ENCODE measurements at regions not wholly inside any gene's neighbourhood (a gene's known extent, or its start where the extent isn't known, plus 50 kb on each side); places are given as distances from the start of the nearest gene placed in this dataset.

DNA sequence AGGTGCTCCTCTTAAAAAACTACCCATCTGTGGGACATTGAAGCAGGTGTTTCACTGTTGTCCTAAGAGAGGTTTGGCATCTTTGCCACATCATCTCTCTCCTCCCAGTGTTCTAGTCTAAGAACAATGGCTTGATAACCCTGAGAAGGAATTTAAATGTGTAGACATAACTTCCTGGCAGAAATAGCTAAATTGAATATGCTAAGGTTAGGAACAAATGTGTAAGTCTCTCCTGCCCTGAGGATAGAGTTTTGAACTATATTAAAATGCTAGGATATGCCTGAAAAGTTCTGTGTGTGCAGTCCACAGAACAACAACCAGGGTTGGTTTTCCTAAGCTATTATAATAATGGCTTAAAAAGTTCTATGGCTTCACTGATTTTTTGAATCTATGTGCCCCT, 106.6 kb downstream of the LRRC70 start:
- H3K4me1 ChIP-seq = no peaks in the 10 kb centered on the region
- H3K9me3 ChIP-seq = no peaks in the 10 kb centered on the region
- H3K4me3 ChIP-seq = no peak overlapping the region
- H3K27me3 ChIP-seq = no peaks in the 10 kb centered on the region
- TF ChIP-seq CTCF (IDR thresholded peaks at IDR 0.05) = no peak
- no peak overlapping the region for H3K27ac ChIP-seq
- H3K36me3 ChIP-seq = no peaks in the 10 kb centered on the region
- DNase-seq = no peak
- intact Hi-C loops (cut with DNase I) = no loop called here
- H3K9ac ChIP-seq (ENCODE audit: low read depth in 2 of 2, low read length in 2 of 2) = no peak overlapping the region

GRCh38 chr5:62684310-62684709, 105.7 kb downstream of the LRRC70 start:
- intact Hi-C loops (cut with DNase I) = no loop called here

GRCh38 chr5:62682059-62682458, 103.4 kb downstream of the LRRC70 start:
- DNase-seq = no peak

More at GRCh38 chr5:62684310-62684709, 105.7 kb downstream of the LRRC70 start:
- no peak overlapping the region for H3K4me3 ChIP-seq
- H3K9ac ChIP-seq (ENCODE audit: low read depth in 2 of 2, low read length in 2 of 2) = no peak overlapping the region
- no peak overlapping the region for H3K27ac ChIP-seq
- H3K27me3 ChIP-seq = no peaks in the 10 kb centered on the region
- no peak for DNase-seq
- H3K36me3 ChIP-seq = no peaks in the 10 kb centered on the region
- H3K4me1 ChIP-seq = no peaks in the 10 kb centered on the region
- no peaks in the 10 kb centered on the region for H3K9me3 ChIP-seq
- no peak for TF ChIP-seq CTCF (IDR thresholded peaks at IDR 0.05)

GRCh38 chr5:62681117-62681850, 102.7 kb downstream of the LRRC70 start:
- no peaks in the 10 kb centered on the region for H3K27me3 ChIP-seq
- H3K27ac ChIP-seq = no peak overlapping the region
- no peak for DNase-seq
- H3K4me3 ChIP-seq = no peak overlapping the region
- H3K4me1 ChIP-seq = no peaks in the 10 kb centered on the region
- no peak for TF ChIP-seq CTCF (IDR thresholded peaks at IDR 0.05)
- intact Hi-C loops (cut with DNase I) = no loop called here
- H3K9me3 ChIP-seq = no peaks in the 10 kb centered on the region
- H3K36me3 ChIP-seq = no peaks in the 10 kb centered on the region
- no peak overlapping the region for H3K9ac ChIP-seq (ENCODE audit: low read depth in 2 of 2, low read length in 2 of 2)

More at GRCh38 chr5:62682059-62682458, 103.4 kb downstream of the LRRC70 start:
- intact Hi-C loops (cut with DNase I) = no loop called here
- no peak overlapping the region for H3K4me3 ChIP-seq
- H3K4me1 ChIP-seq = no peaks in the 10 kb centered on the region
- no peak overlapping the region for H3K27ac ChIP-seq
- H3K9me3 ChIP-seq = no peaks in the 10 kb centered on the region
- no peak overlapping the region for H3K9ac ChIP-seq (ENCODE audit: low read depth in 2 of 2, low read length in 2 of 2)
- H3K27me3 ChIP-seq = no peaks in the 10 kb centered on the region
- TF ChIP-seq CTCF (IDR thresholded peaks at IDR 0.05) = no peak
- H3K36me3 ChIP-seq = no peaks in the 10 kb centered on the region

DNA sequence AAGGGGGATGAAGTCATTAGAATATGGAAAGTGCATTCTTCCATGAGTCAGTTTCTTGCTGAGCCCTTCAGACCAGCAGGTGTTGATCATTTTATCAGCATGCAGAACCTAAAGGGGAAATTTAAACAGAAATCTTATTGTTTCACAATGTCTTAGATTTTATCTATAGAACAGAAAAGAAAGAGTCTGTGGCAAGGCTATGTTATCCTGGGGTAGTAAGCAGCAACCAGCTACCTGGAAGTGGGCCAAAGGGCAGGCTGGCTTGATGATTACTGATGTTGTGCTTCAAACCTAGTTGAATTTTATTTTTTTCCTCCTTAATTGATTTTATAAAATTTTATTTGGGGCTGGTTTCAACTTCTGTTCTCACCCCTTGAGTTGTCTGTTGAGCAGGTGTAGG, 101.5 kb downstream of the LRRC70 start:
- Histone ChIP-seq H3K27ac (no peak overlapping the region), H3K9me3 (no peaks in the 10 kb centered on the region), H3K4me3 (no peak overlapping the region), H3K9ac (ENCODE audit: low read depth in 2 of 2, low read length in 2 of 2) (no peak overlapping the region), H3K27me3 (no peaks in the 10 kb centered on the region), H3K4me1 (no peaks in the 10 kb centered on the region), H3K36me3 (no peaks in the 10 kb centered on the region)
- no peak for TF ChIP-seq CTCF (IDR thresholded peaks at IDR 0.05)
- intact Hi-C loops (cut with DNase I) = no loop called here
- DNase-seq = no peak

All from colonic mucosa (tissue), 4 donors.